SK-N-SH (cell line): ENCODE measurements at regions not wholly inside any gene's neighbourhood (a gene's known extent, or its start where the extent isn't known, plus 50 kb on each side); places are given as distances from the start of the nearest gene placed in this dataset.

Source experiments
- CTCF ChIP-seq: fragments of 200-600 bp; sonication (generic); IDR thresholded peaks from 2 replicates; pipeline ENCODE4 v1.6.1; 2017; ENCODE audit warnings: antibody characterized with exemption, mild to moderate bottlenecking, moderate library complexity
- TCF12 ChIP-seq: IDR thresholded peaks from 2 replicates; pipeline ENCODE4 v1.4.0; 2012

- no peak for TF ChIP-seq CTCF
- TF ChIP-seq TCF12, result no peak
Observed at GRCh38 chr6:134690048-134690447, 259.9 kb downstream of the ALDH8A1 start.
